Activated CD4-positive, alpha-beta T cell treated with anti-CD3 and anti-CD28 coated beads, Interleukin-2, amount 50 U/mL, for 4 hours (primary cell): ENCODE measurements at regions not wholly inside any gene's neighbourhood (a gene's known extent, or its start where the extent isn't known, plus 50 kb on each side); places are given as distances from the start of the nearest gene placed in this dataset.
"Not testable (repeated sequence)": the region's sequence is repeated elsewhere in the genome, so short reads cannot be mapped to it uniquely, and the experiment has no call there.

Experiments used
- DNase-seq, 2 experiments: peaks; one replicate each; pipeline ENCODE4 v3.0.0-alpha.2; 2020

DNA sequence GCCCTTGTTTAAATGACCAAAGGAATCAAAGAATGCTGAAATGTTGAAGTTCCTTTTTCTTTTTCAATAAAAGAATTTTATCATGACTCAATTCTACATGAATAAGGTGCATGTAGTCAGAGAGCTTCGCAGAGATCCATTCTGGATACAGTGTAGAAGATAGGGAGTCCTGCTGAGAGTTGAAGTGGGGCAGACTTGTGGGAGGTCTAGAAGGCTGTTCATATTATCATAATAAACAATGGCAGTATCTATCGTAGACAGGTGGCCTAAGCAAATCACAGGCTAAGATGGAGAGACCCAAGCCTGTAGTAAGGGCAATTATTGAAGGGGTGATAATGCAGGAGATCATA, 1322.0 kb upstream of the CELF4 start:
- no peak for DNase-seq

DNA sequence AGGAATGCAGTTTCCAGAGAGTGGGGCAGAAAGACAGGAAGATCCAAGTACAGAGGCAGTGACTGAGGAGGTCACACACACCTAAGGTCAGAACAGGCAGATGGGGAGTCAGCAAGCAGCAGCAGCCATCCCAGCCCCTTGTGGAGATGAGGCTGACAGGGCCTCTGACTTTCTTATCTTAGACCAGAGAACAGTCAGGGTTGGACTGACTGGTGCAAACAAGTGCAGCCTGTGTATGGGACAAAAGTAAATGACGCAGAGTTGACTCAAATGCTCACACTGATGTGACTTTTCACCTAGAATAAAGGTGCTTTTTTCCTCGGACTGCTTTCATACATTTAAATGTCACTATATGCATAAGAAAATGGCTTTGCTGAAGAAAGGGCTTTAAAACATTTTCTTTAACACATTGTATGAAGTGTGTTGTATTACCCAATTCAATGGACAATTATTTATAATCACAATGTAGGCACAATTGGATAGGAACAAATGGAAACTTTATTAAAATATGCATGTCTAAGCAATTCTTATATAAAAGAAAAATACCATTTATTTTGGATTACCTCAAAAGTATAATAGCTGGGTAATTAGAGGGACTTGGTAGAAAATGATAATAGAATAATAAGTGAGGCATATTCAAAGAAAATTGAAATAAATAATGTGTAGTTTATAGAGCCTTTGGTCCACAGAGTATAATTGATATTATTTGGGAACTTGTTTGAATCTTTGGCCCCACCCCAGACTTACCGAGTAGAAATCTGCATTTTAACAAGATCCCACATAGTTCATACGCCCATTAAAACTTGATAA, 1321.5 kb upstream of the CELF4 start:
- no peak for DNase-seq

DNA sequence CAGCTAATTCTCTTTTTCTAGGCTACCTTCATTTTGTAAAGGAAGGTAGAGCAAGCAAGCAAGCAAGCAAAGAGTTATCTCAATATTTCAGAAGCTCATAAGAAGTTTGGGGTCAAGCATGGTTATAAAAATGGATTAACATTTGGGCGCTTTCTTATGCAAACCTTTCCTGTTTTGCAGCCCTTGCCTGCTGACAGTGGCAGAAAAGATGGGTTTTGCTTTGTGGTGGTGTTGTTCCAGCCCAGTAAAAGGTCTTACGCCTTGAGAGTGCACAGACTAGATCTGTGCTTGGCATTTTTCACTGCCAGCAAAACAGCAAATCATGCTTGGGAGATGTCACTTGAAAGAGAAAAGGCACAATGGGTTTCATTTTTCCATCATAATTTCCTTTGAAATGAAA, 1320.6 kb upstream of the CELF4 start:
- DNase-seq, result no peak

DNA sequence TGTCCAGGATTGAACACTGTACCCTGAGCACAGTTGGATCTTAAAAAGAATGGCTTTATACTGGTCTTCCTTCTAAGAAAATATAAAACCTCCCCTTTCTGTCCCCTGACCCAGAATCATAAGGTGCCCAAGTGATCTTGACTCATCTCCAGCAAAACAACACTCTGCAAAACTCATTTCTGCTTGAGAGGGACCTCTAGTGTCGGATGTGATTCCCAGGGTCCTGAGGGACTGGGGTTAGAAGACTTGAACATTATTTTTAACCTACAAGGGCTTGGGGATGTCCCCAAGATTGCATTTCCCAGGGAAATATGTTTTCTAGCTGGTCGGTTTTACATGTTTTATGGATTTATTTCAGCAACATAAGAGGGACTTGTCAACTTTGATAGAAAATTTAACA, 1318.5 kb upstream of the CELF4 start:
- DNase-seq, result no peak

DNA sequence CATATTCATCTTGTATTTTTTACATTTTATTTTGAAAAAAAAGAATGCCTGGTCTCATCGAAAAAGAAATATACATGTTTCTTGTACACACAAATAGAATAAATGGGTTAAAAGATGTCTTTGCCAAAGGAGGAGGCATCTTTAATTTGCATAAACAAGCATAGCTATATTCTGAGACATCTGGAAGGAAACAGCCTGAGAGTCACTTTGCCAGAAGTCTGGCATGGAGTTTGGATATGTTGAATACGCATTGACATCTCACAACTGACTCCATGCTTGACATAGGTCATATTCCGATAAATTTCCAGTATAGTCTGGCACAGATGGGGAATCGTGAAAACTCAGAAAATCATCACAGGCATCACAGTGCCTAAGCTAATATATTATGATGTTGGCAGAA, 1317.5 kb upstream of the CELF4 start:
- DNase-seq, result no peak

DNA sequence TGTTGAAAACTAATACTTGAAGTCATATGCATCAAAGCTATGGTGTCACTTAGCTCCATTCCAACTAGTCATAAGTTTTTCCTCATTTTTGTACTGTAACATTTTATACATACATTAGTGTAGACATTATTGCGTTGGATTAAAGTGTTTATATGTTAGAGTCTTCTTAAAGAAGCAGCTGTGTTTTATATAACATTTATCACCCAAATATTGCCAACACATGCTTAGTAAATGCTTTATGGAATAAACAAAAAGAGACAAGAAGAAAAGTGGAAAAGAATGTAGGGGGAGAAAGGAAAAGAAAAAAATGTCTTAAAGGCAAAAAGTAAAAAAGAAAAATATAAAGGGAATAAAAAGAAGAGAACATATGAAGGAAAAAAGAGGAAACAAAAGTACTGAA, 1314.3 kb upstream of the CELF4 start:
- DNase-seq, result no peak

DNA sequence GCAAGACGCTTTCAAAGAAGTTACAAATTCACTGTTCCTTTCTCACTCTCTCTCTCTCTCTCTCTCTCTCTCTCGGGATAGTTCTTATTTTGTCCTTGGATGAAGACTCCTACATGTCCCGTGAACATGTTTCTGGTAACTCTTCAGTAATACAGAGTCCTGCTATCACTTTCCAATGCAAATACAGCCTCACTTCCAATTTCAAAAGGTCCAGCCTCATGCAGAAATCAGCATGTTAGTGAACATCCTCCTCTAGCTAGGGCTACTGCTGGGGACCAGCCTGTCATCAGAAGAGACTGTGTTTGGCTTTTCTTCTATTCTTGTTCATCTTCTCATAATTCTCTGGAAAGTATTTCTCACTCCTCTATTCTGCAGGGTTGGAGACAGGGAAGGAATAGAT, 1306.7 kb upstream of the CELF4 start:
- DNase-seq, result no peak

DNA sequence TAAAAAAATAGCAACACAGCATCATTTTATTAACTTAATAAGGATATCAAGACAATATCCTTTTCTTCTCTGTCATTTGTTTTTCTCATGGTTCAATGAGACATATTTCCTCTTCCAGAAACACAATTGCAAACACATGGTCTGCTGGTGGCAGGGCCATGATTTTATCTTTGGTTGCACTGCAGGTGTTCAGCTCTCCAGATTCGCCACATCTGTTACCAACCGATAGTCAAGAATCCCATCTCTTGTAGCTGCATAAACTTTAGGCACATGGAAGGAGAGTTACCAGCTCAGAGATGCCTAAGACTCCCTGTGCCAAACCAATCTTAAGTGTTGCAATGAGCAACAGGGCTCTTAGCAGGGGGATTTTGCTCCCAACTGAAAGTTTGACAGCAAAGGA, 1303.2 kb upstream of the CELF4 start:
- no peak for DNase-seq

DNA sequence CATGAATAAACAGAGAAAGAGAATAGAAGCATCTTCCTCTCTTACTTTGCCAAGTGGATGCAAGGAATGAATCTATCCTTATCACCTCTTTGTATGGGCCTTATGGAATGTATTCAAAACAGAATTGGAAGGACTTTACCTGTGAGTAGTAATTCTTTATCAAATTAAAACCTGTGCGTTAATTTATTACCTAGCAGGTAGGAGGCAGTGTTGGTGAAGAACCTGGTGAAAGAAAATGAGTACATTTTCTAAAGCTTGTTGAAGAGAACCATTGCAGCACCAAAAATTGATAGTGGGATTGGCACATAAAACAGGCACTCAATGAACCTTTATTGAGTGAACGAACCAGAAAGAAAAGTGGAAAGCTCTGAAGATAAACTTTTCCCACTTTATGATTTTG, 1302.1 kb upstream of the CELF4 start:
- no peak for DNase-seq

DNA sequence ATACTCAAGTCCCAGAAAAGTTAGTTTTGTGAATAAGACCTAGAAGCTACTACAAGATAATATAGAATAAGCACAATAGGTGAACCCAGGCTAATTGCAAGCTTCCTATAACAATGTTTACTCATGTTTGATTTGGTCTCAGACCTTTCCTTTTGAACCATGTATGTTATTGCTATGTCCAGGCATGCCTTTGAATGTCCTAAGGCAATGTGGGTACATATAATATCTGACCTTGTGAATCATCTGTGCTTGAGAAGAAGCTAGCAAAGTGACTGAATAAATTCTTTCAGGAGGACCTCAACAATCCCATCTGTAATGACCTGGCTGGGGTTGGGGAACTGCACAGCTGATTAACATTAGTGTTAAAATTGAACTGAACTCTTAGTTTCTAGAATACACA, 1285.9 kb upstream of the CELF4 start:
- no peak for DNase-seq

DNA sequence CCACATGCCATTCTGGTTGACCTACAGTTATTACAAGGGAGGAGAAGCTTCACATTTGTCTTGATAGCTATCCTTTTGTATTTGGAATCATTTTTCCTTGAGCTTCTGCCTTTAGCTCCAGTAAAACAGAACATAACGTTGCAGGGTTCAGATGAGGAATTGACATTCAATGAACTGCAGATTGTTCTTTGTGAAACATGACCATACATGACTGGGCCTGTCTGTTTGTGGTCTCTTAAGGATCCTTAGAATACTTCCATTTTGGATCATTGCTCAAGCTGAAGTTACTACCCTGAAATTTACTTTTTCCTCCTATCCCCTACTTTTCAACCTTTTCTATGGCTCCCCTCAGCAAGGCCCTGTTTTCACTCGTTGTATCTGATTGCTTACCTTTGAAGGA, 1281.7 kb upstream of the CELF4 start:
- DNase-seq, result no peak

DNA sequence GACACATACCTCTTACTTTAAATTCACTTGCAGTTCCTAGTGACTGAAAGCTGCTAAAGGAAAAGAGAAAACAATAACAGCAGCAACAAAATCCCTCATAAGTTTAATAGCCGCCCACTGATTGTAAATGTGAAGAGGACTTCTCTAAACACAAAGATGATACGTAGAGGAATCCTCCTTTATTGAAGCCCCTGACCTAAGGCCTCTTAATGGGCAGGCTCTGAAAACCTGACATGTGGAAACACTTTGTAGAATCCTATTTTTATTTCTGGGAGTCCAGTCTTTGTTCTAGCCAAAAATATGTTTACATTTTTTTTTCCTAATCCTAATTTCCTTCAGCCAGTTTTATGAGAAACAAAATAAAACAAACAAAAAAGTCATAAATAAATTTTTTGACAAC, 1277.7 kb upstream of the CELF4 start:
- no peak for DNase-seq

DNA sequence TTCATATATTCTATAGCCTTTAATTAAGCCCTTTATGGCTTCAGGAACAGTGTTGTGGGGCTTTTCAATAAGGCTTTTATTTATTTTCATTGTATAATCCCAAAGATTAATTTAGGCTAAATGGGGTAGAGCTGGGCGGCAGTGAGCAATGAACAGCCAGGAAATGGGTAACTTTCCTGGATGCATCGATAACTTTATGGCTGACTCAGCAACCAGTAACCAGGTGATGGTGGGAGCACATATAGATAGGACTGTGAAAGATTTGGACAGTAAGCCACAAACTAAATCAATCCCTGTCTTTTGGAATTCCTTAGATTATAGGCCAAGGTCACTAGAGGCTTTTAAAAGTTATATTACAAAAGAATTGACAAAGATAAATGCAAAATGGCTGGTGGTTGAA, 1260.6 kb upstream of the CELF4 start:
- no peak for DNase-seq

DNA sequence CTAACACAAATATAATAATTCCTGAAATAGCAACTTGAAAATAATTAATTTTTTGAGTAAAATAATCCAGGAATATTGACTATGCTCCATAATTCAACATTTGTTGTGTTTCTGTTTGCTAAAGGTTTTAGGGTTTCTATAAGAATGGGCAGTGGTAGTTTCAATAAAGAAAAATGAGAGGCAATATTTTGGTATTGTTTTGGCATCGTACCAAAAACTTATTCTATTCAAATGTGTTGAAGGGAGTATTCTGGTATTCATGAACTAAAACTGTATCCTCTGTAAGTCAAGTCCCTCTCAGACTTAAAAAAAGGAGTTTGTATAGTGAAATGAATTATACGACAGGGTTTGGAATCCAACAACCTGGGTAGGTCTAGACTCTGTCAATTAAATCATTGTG, 1245.6 kb upstream of the CELF4 start:
- no peak for DNase-seq

DNA sequence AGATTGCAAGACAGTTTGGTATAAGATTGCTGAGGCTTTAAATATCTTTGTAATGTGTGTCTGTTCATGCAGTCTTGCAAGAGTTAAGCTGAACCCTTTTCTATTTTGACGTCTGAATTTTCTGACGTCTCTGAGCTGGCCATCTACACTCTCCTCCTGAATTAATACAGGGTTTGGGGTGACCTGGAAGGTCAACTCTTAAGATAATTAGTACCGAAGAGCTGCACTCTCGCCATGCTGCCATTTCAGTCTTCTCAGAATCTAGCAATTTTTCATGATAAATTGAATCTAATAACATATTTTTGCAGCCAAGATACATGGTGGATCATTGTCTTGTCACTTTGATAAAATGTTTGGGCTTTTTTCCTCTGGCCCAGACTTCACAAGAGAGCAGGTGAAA, 1245.2 kb upstream of the CELF4 start:
- no peak for DNase-seq

DNA sequence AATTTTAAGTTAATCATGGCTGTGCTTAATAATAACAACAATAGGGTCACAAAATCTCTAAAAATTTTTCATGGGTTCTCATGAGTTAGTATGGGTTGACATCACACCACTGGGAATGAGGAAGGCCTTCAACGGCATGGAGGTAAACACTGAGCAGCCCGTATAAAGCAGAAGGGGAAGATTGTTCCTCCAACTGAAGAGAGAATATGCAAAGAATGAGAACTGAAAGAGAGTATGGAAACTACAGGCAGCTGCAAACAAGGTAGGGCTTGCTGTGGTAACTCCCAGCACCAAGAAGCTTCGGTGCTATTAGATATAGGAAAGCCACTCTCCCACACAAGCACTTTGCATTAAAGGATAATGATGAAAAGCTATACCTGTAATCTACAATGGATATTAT, 1242.3 kb upstream of the CELF4 start:
- no peak for DNase-seq

DNA sequence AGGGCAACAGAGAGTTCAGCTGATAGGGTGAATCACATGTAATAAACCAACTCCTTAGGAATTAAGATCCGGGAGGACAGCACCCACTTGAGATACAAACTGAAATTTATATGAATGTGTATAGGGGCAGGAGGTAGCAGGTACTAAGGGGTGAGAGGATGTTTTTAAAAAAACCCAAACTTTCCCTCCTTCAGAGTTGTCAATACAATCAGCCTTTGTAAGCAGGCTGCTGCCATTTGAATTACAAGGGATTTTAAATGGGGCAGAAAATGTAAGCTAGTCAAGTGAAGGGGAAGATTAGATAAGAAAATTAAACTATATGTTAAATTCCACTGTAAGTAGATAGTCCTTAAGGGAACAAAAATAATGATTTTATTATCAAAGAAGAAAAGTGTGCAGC, 1239.7 kb upstream of the CELF4 start:
- DNase-seq, result no peak

DNA sequence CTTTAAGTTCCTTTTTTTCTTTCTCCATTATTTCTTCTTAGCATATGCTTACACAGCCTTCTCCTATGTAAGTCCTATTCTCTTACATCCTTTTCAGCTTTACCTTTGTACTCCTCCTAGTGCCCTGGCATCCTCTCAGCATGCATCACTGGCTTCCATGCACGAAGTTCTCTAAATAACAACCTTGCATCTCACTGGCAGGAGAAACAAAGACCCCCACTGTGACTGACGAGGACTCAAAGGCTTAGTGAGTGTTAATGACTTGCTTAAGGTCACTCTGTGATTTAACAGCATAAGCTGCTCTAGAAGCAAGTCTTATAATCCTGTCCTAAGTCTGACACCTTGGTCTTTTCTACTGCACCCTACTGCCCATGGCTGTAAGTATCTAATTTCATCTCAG, 1236.0 kb upstream of the CELF4 start:
- DNase-seq, result no peak

DNA sequence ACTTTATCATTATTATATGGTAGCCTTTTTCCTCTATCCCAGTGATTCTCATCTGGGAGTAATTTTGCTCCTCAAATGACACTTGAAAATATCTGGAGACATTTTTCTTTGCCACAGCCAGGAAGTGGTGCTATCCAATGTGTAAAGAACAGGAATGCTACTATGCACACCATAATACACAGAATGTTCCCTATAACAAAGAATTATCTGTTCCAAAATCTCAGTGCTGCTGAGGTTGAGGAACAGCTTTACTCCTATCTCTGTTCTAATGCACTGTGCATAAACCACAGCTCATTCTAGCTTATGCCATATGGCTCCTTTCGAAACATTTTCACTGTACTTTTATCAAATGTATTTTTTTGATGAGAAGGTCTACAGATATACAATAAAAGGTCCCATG, 1231.2 kb upstream of the CELF4 start:
- no peak for DNase-seq

DNA sequence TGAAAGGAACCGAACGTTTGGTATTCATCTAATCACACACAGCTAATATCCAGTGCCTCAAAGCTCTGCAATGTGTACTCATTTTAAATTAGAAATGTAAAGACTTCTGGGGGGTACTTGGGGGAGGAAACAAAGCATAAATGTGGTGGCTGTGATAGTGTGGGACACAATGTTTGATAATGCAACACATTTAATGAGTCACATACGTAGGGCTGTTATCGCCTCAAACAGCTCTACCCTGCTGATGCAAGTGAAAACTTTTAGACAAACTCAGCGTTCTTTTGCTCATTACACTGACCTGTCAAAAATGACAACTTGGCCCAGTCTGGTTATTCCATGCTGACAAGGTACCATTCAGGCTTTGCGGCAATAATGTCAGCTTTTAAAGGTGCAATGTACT, 1227.1 kb upstream of the CELF4 start:
- no peak for DNase-seq

DNA sequence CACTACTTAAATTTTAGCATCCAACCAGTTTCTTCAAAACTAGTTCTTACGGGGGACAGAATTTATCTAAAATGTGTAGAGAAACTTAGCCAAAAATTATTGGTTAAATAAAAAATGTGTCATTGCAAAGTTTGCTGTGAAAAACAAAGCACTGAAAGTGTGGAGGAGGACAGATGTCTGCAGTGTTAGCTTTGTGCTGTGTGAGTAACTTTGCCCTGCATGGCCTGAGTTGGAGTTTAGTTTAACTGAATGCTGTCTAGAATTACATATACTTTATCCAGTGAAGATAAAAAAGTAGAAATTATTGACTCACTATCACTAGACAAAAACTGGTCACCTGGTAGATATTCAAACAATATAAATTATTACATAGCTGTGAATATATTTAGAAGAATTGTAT, 1225.2 kb upstream of the CELF4 start:
- DNase-seq, result no peak

DNA sequence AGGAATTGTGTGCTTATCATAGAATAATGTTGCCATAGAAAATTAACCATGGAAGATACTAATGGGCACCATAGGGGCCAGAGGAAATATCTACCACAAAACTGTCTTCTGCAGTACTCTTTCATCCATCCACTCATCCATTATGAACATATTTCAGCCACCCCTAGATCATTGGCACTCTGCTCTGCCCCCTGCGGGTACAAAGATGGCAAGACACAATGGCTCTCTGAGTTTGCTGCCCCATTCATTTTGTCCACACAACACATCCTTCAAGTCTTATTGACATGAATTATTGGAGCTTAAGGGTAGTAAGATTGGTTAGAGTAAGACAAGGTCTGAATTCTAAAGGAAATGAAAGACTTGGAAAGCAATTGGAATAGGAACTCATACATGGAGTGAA, 1224.7 kb upstream of the CELF4 start:
- DNase-seq, result no peak

DNA sequence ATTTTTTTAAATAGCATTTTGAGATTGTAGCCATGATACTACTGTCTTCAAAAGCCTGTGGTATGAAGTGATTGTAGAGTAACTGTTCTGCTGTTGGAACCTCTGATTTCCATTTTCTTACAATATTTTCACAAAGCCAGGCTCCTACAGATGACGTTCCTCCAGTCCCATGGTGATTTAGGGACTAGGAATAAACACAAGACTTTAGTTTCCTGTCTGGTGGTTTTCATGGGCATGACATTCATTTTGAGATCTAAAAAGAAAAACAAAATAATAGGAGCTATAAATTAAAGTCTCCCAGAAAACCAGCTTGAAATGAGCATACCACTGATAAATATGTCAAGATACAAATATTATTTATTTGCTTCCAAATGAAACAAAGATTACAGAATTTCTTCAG, 1223.5 kb upstream of the CELF4 start:
- DNase-seq, result no peak

DNA sequence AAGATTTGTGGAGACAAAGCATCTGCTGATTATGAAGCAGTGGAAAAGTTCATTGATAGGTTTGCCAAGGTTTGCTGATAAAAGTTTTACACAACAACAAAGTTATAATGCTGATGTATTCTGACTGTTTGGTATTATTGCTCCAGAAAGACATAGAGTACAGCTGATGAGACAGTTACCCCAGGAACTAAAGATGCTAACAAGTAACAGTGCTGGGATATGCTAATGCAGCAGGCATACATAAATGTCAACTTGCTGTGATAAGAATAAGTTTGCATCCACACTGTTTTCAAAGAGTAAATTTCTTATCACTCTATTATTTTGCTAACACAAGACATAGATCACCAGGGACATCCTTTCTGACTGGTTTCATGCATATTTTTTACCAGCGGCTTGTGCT, 1221.3 kb upstream of the CELF4 start:
- DNase-seq, result no peak

DNA sequence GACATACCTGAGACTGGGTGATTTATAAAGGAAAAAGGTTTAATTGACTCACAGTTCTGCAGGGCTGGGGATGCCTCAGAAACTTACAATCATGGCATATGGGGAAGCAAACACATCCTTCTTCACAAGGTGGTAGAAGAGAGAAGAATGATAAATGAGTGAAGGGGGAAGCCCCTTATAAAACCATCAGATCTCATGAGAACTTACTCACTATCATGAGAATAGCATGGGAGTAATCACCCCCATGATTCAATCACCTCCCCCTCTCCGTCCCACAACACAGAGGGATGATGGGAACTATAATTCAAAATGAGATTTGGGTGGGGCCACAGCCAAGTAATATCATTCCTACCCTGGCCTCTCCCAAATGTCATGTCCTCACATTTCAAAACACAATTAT, 1206.0 kb upstream of the CELF4 start:
- not testable (repeated sequence) for DNase-seq

DNA sequence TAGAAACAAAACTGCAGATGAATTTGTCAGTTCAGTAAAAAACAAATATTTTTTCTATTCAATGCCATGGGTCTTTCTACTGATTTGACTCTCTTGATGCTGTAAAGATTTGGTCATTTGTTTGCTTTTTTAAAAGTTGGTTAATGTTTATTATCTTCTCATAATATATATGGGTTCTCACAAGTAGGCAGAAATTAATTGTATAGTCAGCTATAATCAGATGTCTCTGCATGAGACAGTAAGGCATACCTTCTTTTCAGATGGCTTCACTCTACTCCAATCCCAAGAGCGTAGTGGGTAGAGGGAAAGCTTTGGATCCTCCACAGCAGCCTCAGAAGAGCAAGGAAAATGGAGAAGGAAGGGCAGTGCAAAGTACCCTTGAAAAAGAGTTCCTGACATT, 1202.9 kb upstream of the CELF4 start:
- no peak for DNase-seq
